Activated CD4-positive, alpha-beta T cell treated with anti-CD3 and anti-CD28 coated beads, Interleukin-2, amount 50 U/mL, for 1 hour (primary cell): ENCODE measurements at regions not wholly inside any gene's neighbourhood (a gene's known extent, or its start where the extent isn't known, plus 50 kb on each side); places are given as distances from the start of the nearest gene placed in this dataset.
"Not testable (repeated sequence)": the region's sequence is repeated elsewhere in the genome, so short reads cannot be mapped to it uniquely, and the experiment has no call there.

Source experiments
- DNase-seq: peaks from one replicate; pipeline ENCODE4 v3.0.0-alpha.2; 2020

DNA sequence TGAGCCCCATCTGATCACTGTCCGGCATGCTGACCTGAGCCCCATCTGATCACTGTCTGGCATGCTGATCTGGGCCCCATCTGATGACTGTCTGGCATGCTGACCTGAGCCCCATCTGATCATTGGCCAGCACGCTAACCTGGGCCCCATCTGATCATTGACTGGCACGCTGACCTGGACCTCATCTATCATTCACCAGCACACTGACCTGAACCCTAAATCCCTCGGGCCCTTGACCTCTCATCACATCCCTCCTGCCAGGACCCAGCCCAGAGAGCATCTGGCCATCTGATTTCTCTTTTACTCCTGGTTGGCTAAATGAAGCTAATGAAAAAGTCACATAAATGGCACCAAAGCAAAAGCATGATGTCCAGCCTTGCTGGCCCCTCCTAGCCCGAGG lies 207.1 kb downstream of the NDUFA10 start:
- DNase-seq = no peak

DNA sequence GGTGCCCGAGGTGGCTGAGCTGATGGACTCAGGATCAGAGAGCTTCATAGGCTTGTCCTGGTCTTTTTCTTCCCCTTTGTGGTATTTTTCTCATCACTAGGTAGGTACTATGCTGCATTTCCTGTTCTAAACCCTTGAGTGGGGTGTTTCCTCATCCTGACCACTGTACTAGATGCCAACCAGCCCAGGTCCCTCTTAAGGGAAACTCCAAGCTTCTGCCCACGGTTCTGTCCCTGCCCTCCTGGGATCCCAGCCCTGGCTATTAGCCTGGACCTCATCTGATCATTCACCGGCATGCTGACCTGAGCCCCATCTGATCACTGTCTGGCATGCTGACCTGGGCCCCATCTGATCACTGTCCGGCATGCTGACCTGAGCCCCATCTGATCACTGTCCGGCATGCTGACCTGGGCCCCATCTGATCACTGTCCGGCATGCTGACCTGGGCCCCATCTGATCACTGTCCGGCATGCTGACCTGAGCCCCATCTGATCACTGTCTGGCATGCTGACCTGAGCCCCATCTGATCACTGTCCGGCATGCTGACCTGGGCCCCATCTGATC lies 207.6 kb downstream of the NDUFA10 start:
- not testable (repeated sequence) for DNase-seq

DNA sequence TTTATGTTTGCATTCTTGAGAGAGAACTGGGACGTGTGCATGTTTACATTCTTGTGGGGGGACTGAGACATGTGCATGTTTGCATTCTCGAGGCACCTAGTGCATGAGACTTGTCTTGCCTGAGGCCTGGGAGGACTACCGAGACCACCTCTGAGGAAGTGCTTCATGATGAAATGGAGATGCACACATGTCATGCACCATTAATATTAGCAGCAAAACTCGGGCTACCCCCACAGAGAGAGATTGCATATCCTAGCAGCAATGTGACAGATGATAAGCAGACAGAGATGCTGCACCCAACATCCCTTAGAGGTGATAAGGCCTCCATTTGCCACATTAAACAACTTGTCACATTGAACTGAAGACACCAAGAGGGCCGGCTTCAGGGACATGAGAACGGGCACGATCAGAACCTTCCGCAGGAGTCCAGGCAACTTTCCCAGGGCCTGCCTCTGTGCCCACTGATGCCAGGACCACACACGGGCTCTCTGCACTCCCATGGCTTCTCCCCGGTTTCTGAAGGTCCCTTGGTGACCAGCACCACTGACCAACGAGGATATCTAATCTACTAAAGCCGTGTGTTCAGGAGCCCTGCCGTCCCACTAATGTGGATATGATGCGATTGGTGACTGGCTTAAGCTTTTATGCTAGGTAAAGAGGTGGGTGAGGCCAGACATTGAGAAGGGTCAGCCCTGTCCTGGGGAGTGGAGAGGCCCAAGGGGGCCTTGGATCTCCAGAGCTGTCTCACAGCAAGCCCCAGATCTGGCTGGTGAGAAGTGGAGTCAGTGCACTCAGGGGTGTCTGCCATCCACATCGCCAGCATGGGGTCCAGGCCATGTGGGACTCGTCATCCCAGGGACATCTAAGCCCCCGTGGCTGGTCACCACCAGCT lies 208.3 kb downstream of the NDUFA10 start:
- no peak for DNase-seq

DNA sequence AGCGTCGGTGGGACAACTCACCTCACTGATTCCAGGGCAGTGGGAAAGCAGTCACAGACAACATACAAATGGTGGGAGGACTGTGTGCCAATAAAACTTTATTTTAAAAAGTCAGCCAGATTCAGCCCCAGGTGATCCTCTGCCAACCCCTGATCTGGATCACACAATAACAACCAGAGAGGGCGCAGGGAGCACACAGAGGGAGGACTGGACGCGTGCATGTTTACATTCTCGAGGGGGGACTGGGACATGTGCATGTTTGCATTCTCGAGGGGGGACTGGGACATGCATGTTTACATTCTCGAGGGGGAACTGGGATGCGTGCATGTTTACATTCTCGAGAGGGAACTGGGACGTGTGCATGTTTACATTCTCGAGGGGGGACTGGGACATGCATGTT lies 209.5 kb downstream of the NDUFA10 start:
- no peak for DNase-seq

DNA sequence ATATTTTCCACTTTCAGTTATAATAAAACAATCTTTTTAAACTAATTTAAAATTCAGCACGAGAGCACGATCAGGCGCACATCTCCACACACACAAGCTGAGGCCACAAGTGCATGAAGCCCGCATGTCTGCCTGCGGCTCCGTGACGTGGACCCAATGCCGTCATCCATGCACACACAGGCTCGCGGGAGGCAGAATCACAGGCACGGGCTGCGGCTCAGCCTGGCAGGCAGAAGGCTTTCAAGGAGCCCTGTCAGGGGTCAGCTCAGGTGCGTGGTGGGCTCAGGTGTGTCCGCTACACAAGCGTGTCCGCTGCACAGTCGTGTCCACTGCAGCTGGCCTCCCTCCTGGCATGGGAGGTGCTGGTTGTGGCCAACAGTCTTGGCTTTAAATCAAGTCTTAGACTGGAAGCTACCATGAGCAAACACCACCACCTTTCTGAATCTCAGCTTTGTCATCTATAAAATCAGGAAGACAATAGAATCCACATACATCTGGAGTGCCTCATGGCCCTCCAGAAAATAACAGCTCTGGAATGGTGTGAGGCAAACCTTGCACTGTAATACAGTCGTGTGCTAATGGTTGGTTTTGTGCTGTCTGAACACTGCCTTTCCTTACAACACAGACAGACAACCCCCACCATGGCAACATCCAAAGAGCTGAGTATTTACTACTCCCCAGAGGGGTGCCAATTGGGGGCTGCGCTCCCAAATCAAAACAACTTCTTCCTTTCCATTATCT lies 210.1 kb downstream of the NDUFA10 start:
- no peak for DNase-seq

DNA sequence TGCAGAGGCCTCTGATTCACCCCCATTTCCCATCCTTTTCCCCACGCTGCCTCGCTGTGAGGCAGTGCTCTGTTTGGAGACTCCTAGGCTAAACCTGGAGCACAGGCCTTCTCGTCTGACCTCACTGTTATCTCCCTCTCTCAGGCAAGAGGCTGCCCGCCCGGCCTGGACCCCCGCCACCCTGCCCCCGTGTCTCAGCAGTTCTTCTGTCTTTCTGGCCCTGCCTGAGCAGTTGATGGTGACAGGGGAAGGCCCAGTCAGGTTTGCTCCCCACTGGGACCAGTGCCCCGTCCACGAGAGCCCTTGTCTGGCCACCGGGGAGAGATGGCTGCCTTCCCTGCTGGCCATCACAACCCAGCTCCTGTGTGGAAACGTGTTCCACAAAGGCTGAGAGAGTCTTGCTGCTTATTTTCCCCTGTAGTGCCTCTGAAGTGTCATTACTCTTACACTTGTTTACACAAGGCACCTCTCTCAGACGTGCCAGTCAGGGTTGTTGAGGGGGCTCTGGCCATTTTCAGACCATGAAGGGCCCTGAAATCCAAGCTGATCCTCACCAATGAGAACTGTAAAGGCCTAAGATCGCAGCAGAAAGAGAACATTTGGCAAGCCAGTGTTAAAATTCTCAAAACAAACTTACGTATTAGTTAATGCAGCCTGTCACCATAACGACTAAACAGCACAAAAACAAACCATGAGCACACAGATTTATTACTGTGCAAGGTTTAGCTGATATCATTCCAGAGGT lies 210.9 kb downstream of the NDUFA10 start:
- no peak for DNase-seq

DNA sequence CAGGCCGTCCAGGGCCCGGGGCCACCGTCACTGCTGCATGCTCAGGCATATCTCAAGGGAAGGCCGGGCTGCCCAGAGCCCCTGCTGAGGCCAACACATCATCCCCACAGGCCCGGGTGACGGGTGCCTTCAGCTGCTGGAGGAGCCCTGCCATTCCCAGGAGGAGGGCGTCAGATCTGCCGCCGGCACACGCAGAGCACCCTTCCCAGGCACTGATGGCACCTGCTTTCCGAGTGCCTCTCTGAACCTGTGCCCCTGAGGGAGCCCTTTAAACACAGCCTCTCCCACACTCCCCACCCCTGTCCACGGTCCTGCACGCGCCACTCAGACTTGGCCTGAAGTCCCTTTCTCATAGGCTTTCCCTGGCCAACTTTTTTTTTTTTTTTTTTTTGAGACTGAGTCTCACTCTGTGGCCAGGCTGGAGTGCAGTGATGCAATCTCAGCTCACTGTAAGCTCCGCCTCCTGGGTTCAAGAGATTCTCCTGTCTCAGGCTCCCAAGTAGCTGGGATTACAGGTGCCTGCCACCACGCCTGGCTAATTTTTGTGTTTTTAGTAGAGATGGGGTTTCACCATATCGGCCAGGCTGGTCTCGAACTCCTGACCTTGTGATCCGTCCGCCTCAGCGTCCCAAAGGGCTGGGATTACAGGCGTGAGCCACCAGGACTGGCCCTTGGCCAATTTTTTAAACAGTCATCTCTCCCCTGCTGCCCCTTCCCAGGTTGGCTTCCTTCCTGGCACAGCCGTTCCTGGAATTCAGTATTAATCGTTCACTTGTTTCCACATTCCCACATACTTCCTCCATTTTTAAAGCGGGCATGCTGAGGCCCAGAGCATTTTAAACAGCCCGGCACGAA lies 211.7 kb downstream of the NDUFA10 start:
- DNase-seq = no peak

DNA sequence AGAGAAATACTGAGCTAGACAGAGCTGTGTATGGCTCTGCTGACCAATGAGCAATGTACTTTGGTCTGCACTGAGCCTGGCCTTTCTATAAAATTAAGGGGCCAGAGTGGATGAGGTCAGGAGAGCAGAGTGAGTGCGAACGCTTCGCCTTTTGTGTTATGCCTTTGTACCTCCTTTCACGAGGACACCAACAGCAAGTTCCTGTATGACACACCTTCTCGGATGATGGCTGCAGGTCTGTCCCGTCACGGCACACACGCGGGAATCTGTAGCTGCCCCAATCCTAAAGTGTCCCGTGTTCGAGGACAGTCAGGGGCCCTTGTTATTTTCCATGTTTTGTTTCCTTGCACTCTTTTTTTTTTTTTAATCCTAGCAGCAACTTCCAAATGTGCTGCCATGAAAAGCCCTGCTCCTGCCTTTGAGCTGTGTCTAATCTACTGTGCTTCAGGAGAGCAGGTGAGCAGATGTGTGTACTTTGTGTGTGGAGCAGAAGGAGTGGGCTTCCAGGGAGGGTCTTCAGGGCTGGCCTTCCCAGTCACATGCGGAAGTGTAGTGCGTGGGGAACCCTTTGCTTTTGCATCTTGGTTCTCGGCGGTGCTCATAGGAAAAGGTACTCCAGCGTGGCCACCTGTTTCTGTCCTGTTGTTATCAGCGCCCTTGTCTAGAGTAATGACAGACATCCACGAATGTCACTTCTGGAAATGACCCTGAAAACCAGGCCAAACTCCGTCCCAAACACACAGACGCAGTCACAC lies 213.2 kb downstream of the NDUFA10 start:
- no peak for DNase-seq

DNA sequence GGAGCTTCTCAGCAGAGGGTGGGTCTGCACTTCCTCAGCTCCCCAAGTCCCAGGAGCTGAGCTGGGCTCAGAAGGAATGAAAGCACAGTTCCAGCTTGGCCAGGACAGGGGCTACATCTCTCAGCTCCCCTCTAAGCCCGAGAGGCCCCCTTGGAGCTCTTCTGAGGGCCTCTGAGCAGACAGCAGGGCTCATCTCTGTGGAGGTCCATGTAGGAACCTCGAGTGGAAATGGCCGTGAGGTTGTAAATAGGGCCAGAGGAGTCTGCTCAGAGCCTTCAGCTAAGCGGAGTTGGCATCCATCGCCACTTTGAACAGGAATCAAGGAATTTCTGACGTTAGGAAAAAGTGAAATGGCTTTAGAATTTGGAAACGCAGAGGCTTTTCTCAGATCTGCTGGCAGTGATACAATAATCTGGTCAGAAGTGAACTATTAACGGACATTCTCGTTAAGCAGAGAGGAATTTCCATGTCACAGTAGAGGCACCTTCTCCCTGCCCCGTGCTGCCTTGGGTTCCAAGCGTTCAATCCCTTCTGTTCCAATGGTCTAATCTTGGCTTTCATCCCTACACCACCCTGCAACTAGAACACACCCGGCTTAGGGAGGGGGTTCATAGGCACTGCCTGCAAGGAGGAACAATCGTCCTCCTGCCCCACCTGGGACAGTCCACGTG lies 213.9 kb downstream of the NDUFA10 start:
- DNase-seq = no peak

DNA sequence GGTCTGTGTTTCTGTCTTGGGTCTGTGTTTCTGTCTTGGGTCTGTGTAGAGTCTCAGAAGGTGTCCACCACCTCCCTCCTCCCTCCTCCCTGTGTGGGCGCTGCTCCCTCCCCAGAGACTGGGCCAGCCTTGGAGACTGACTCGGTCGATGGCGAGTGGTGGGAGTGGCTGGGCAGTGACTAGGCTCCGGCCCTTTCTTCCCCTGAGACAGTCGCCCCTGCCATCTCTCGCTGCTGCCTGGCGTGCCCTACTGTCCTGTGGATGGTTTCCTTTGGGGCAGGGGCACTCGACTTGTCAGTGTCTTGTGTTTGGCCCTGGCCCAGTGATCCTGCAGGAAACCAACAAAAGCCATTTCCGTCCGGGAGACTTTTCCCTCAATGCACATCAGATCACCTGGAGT lies 215.8 kb downstream of the NDUFA10 start:
- no peak for DNase-seq

DNA sequence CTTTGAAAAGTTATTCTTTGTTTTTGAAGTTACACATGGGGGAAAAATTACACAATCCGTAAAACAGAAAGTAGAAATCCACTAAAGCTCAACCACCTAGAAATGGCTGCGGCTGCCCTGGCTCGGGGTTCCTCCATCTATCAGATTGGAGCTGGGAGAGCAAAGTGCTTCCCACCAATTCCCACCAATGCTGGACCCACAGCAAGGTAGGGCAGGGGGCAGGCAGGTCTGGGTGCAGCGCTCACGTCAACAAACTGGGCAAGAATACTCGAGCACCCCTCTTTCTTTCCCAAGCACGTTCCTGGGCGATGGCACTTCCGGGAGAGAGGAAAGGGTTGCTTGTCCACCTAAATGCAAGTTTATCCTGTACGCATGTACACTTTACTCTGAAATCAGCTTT lies 217.6 kb downstream of the NDUFA10 start:
- no peak for DNase-seq

DNA sequence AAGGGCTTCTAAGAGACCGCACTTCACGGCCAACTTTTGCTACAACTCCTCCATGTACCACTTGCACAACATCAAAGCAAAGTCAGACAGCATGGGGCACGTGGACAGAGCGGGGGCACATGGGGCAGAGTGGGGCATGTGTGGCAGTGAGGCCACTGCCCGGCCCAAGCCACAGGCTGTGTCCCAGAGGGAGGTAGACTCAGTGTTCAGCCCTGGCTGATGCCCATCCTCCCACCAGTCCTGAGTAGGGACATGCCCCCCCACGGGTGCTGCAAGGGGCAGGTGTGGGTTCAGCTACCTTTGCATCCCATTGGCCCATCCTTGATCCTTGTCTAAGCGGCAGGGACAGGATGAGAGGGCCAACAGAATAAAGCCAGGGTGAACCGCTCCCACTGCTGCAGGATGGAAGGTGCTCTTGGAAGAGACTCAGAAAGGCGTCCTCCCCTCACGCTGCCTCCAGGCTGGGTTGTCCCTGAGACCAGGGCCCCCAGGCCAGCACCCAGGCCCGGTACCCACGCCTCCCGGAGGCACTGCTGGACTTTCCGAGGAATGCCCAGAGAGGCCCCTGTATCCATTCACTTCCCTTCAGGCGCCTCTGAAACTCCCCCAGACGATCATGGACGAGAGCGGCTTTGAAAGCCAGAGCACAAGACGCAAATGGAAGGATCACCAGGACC lies 218.2 kb downstream of the NDUFA10 start:
- DNase-seq = no peak

DNA sequence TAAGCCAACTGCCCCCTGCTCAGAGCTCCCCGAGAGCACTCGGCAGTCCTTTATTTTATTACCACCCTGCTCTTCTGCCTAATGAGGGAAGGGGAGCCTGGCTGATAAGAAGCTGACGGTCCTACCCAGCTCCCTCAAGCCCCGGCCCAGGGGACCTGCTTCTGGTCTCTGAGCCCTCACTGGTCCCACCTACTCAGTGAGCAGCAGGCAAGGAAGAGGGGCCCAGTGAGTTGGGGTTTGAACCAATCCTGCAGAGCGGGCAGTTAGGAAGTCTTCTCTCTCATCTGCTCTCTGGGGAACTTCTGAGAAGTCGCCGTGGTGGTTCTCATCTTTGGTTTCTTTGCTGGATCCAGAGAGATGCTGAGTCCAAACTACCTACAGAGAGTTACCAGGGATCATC lies 218.9 kb downstream of the NDUFA10 start:
- no peak for DNase-seq

DNA sequence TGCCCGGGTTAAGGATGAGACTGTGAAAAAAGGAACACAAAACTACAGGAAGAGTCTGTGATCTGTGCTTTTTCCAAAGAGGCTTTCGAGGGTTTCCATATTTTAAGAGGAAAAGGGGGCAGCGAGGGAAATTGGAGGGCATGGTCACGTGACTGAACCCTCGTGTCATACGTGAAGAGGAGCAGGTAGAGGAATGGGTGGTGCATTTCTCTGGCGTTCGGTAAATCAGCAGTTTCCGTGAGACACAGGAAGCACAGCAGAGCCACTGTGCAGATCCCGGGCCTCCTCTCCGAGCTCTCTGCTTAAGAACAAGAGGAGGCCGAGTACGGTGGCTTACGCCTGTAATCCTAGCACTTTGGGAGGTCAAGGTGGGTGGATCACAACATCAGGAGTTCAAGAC lies 219.7 kb downstream of the NDUFA10 start:
- DNase-seq = no peak

DNA sequence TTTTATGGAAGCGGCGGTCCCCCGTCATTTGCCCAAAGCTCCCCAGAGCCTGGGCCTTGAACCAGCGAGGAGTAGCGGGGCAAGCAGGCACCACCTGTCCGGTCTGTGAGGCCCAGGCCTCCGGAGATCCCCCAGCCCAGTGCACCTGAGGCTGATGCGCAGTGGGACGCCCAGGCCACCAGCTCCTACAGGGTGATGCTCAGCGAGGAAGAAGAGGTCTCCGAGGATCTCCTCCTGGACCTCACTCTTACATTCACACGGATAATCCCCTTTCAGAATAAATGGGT lies 220.2 kb downstream of the NDUFA10 start:
- DNase-seq = no peak

DNA sequence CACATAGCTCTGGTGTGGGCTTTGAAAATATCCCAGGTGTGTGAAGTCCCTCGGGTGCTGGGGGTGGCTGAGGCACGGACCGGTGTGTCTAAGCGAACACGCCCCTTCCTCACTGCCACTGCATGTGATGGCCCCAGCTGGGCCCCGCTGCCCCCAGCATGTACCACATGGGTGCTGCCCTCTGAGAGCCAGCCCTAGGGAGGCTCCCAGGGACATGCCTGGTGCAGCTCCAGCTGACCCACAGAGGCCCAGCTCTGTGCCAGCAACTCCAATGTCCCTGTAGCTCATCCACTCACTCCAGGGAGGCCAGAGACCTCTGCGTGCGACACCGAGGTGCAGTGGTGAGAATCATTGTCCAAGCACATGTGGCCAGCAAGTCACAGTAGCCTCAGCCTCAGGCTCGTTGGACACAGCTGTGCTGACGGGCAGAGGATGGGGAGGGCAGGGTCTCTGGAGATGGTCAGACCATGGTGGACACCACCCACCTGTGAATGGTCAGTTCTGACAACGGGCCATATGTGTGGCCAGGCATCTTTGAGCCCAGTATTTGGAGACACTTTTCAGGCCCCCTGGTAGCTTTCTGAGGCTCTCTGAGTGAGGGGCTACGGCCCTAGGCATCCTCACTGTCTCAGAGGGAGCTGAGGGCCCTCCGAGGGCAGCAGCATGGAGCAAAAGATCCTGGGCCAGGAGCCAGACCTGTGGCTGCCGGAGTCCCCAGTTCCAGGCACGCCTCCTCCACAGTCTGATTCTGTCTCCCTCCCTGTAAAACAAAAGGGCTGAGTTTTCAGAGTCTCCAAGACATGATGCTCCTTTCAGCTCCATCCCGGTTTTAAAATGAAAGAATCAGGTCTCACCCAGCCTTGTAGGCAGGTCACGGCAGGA lies 220.7 kb downstream of the NDUFA10 start:
- DNase-seq = no peak

DNA sequence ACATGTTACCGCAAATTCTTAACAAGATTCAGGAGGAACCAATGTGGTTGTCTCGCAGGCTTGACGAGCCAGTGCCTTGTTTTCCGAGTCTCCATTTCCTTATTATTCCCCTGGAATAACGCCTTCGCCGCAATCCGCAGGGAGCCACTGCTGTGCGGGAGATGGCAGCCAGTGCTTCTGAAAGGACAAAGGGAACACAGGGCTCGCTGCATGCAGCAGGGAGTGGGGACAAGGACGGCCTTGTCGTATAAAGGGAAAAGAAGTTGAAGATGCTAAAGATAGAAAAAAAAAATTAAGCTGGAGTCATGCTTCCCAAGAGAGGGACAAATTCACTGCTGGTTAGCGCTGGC lies 221.4 kb downstream of the NDUFA10 start:
- no peak for DNase-seq

DNA sequence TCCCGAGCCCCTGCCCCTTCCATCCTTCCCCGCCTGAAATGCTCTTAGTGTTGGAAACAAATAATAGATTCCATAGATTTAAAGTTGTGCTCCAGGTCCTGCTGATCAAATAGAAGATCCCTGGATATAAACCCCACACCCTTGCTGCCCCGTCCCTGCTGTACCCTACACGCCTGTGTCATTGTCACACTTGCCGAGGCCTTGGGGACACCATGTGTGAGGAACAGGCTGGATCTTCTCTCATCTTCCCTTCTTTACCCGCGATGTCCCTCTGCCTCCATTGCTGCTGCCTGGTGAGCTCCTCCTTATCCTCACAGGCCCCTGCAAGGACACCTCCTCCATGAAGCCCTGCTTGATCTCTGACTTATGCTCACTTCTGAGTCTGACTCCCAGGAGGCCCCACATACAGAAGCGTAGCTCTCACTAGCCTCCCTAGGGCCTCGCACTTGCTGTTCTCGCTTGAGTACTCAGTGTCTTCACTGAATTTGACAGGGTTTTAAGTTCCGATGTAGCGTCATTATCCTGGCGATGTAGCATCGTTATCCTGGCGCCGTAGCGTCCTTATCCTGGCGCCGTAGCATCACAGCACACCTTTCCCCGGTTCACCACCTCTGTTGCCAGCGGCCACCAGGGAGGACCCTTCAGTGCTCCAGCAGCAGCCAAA lies 221.9 kb downstream of the NDUFA10 start:
- DNase-seq = no peak

DNA sequence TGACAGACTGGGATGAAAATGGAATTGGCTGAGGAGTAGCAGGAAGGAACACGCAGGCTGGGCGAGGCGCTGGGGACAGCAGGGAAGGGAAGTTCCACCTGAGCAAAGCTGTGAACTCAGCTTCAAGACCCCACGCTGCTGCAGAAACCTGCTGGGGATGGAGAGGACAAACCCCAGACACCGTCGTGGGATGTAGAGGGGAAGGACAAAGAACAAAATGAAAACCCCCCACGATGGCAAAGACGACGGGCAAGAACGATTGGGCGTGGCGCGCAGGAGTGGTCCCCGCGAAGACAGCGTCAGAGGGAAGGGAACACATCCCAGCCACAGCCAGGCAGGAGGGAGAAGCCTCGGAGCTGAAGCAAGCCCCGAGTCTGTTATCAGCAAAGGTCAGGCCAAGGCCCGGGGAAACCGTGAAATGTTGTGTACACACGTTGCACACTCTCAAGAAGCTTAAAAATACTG lies 222.9 kb downstream of the NDUFA10 start:
- DNase-seq = no peak
